ENCODE measurements at regions not wholly inside any gene's neighbourhood (a gene's known extent, or its start where the extent isn't known, plus 50 kb on each side); places are given as distances from the start of the nearest gene placed in this dataset.

DNA sequence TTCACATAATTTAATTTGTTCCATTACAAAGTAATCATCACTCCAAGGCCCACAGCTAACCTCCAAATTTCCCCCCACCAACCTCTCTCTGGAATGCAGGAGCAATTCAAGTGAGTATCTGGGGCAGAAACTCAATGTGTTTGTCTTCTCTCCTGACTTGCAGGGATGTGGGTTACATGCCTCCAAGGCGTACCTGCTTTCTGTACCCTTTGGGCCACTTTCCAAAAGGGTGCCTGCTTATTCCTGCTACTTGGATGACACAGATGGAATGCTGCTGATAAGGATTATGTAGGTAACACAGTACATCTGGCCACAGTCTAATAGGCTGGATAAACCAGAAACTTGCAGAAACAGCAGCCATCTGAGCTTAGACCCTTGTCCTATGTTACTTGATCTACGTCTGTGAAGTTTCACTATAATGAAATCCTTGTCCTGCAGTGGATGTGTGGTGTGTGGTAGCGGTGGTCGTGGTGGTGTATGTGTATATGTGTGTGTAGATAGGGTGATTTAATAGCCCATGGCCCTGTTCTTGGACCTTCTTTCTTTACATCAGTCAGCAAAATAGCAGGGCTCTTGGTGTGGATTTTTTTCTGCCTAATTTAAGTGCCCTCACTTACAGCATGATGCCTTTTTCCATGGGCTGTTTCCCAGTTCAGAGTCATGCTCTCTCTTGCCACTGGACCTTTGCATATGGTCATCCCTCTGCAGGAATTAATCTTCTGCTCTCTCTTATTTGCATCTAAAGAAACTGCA, 175.9 kb downstream of the ZDHHC21 start:
- DNase-seq = no peak

DNA sequence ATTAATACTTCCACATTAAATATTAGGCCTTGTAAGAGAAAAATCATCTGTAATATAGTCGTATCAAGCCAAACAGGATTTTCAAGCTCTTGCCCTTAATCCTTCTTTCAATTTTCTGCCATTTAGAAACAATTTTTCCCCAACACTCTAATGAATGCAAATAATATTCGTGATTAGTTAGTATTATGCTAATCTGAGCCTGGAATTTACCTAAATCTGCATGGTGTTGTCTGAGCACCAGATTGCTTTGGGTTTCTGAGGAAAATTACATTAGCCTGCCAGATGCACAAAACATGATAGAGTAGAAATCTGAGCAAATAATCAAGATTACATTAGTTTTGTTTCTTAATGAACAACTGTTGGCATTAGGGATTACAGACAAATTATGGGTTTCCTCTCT, 176.6 kb downstream of the ZDHHC21 start:
- DNase-seq = no peak

DNA sequence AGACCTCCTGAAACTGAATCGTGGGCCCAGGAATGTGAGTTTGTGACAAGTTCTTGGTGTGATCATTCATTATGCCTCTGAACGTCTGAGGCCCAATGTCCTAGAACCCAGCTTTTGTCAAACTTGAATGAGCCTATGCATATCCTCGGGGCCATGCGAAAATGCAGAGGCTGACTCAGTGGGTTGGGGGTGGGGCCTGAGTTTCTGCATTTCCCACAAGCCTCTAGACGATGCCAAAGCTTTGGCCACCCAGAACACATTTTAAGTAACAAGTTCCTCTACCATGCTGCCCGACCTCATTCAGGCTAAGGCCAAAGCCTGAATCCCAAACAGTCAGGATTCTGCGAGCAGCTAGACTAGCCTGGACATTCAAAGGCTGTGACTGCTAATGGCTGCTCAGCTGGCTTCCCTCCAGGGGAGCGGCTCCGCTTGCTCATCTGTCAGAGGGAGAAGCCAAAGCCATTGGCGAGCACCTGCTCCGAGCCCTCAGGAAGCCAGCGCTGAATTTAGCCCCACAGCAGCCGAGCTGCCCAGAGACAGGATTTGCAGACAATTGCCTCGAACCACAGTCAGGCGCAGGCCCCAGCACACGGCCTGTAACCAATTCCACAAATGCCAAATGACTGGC, 177.5 kb downstream of the ZDHHC21 start:
- no peak for DNase-seq

DNA sequence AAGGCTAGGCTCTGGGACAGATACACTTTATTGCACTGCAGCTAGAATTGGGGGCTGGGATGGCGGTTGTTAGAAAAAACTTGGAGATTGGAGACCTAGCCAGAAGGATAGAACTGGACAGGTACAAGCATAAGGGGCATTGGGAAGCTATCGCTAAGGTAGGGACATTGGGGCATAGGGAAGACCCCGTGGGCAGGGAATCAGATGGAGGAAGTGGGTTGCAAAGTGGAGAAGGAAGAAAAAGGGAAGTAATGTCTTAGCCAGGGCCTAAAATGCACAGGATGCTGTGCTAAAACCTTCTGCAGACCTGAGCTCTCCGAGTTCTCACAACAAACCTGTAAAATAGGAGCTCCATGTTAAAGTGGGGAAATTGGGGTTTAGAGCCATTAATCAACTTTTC, 178.2 kb downstream of the ZDHHC21 start:
- DNase-seq = no peak

DNA sequence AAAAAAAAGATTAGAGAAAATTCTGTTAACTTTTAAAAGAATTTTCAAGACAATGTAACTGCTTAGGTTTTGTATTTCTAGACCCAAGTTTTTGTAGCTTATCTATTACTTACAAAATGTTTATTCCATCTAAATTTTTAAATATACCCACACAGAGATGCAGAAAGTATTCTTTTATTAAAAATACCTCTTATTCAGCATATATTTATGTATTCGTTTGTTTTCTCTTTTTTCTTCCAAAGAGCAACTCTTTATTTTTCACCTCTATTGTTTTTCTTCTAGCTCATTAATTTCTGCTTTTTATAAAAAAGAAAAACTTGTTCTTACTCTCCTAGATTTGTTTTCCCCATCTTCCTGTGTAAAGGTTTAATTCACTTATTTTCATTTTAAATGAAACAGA, 180.3 kb downstream of the ZDHHC21 start:
- no peak for DNase-seq

DNA sequence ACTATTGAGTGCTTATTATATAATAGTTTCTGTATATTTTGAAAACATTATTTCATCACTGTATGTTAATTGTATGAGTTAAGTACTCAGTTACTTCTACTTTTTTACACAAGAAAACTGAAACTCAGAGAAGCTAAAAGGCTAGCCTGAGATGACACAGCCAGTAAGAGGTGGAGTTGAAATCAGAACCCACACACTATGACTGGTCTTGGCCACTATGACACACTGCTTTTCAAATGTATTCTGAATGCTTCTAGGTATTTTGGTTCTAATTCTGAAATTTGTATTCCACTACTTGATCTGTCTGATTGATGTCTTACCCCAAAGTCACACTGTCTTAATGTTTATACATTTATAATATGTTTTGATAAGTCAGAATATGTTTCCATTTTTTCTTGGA, 181.8 kb downstream of the ZDHHC21 start:
- DNase-seq = no peak

DNA sequence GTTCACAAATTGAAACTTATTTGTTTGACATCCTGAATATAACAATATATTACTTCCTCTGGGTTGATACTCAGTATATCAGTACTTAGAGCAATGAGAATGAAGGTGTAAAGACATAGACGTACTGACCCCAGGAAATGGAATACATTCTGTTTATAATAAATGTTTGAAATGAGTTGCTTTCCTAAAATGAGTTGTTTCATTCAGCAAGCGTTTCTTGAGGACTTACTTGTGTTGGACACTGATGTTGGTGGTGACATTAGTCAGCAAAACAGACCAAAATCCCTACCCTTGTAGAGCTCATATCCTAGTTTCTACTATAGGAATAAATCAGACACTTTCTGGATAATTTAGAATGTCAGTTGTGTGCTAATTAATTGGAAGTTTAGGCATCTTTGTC, 184.3 kb downstream of the ZDHHC21 start:
- DNase-seq = no peak

DNA sequence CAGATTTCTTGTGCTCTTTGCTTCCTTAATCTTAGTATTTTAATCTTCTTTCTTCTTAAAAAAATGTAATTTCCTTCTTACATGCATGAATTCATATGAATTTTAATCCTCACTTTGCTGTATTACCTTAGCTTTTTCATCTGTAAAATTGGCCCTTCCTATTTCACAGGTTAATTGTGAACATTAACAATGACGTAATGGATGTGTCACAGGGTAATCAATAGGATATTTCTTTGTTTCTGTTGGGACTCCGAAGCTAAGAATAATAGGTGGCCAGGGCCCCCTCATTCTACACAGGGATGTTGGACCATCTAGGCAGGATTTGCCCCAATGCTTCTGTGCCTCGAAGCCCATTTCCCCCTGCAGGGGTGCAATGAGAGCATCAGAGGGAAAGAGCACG, 187.4 kb upstream of the NFIB start:
- DNase-seq = no peak

DNA sequence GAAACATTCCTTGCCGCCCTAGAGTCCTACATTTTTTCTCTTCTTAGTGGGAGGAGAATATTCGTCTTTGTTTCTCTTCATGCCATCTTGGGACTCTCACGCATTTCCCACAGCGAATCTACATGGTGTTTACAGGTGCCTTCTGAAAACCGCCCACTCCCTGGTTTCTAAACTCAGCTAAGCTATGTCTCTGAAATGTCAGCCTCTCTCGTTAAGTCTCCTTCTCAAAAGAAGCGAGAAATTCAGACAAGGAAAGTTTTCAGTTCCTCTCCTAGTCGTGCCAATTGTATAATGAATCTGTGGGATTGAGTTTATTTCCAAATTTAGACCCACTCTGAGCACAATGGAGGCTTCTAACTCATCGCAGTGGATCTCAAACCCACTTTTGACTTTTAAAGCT, 186.8 kb upstream of the NFIB start:
- DNase-seq = no peak

DNA sequence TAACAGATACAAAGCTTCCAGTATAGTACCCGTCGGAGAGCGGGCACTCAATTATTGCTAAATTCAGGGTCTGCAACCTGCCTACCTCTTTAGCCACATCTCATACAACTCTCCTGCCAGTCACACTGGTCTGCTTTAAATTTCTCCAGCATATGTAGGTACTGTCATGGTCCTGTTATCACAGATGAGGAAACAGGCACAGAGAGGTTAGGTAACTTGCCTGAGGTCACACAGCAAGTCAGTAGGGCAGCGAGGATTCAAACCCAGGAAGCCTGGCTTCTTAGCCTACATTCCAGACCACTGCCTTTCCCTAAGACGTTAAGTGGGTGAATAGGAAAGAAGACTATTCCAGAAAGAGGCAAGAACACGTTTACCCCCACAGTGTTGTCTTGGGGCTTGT, 186.0 kb upstream of the NFIB start:
- no peak for DNase-seq

DNA sequence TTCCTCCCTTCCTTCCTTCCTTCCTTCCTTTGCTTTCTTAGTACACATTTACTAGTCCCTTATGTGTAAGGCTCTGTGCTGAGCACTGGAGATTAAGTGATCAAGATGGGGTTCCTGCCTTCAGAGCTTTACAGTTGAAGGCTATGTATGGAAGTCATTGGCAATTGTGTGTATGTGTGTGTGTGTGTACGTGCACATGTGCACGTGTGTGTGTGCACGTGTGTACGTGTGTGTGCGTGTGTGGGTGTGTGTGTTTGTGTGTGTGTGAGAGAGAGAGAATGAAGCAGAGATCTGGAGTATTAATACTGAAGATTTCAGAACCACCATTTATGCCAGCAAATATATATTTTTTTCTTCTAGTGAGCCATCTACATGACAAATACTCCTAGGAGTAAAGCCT, 184.9 kb upstream of the NFIB start:
- DNase-seq = no peak

DNA sequence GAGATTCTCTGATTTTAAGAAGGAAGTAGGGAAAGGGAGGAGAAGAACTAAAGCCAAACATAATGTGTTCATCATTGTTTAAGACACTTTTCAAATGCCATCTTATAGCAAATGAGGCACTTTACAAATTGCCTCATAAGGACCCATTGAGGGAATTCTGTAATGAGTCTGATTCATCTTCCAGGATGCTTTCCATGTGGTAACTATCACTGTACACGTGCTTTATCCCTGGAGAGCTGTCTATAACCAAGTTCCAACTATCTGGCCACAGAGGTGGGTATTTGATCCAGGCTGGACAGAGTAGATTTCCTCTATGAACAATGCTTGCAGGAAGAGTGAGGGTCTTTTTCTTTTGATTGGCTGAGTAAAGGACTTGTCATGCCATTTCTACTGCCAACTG, 183.5 kb upstream of the NFIB start:
- DNase-seq = no peak

DNA sequence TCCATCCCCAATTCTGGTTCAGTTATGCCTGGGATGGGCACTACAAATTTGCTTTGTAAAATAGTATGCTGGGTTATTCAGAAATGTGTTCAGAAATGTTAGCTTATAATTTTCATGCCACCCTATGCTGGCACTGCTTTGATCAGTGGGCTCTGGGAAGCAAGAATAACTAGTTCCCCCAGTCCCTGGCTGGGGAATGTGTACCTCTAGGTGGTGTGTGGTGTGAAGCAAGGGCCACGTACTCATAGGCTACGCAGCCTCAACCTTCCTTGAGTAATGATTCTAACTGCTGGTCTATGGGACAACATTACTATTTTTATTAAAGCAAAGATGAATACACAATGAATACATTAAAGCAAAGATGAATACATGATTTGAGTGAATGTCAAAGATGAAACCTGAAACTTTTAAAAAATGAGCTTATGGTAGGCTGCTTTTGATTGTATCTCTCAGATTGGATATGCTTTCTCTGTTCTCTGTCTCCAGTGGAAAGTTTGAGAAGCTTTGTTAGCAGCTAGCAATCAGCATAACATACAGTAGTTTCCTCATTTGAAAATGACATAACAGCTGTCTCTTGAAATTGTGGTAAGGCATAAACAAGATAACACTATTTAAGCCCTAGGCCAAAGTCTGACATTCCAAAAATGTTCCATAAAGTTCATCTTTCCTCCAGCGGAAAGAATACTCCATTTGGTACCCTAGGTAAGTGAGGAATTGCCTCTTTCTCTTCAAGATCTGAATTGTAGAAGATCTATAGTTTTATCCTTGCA, 174.7 kb upstream of the NFIB start:
- DNase-seq = no peak

DNA sequence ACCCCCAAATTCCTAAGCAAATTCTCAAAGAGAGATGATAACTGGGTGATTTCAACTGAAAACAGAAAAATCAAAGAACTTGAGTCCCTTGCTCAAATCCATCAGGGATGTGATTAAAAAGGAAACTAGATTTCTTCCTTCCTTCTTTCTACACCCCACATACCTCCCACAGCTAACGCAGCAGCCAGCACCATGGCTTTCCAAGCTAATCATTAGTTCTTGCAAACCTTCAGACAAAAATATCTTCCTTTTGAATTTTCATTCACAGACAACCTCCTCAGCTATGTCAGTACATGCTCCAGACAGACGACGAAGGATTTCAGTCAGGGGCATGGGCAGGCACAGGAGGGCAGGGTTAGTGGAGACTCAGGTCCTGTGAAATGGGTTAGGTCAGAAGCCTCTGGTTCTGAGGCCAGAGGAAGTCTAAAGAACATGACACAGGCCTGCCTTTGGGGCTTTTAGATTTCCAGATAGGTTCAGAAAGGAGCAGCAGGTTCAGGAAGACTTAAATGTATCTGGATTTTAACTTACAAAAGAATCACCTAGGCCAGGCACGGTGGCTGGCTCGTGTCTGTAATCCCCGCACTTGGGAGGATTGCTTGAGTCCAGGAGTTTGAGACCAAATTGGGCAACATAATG, 173.7 kb upstream of the NFIB start:
- no peak for DNase-seq

DNA sequence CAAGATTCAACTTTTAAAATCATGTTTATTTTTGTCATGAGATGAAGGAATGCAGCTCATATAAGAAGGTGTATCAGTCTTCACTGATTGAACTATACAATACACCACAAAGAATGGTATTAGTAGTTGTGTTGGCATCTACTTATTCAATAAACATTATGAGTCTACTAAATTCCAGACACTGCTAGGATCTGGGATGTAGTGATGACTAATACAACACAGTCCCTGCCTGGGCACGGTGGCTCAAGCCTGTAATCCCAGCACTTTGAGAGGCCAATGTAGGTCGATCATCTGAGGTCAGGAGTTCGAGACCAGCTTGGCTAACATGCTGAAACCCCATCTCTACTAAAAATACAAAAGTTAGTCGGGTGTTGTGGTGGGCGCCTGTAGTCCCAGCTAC, 171.4 kb upstream of the NFIB start:
- DNase-seq = no peak

DNA sequence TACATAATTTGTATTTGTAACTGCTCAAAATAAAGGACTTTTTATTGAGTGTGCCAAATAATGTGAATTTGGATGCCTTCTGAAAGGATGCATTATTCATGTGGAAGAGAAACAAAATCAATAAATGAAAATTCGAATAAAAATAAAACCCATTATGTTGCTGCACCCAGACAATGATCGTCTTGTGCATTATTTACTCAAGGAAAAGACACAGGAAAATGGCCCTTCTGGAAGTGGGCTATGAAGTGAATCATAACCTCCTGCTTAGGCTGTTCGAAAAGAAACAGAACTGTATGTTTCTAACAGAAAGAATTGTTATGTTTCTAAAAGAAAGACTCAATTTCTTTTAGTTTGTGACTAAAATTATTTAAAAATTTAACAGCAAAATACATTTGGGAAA, 168.9 kb upstream of the NFIB start:
- DNase-seq = no peak

DNA sequence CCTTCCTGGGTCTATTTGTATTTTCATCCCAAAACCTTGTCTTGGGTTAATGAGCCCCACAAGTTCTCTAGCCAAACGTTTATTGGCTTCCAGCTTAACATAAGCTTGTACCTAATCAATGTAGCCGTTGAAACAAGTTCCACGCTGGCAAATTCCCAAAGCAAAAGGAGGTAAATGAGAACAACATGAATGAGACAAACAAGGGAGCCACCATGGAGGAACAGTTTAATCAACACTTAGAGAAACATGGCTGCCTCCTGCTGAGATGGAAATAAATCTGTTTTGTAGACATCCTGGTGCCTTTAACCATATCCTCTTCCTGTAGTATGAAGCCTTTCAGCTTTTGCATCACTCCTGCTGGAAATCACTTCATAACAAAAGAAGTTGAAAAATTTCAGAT, 166.6 kb upstream of the NFIB start:
- DNase-seq = no peak

DNA sequence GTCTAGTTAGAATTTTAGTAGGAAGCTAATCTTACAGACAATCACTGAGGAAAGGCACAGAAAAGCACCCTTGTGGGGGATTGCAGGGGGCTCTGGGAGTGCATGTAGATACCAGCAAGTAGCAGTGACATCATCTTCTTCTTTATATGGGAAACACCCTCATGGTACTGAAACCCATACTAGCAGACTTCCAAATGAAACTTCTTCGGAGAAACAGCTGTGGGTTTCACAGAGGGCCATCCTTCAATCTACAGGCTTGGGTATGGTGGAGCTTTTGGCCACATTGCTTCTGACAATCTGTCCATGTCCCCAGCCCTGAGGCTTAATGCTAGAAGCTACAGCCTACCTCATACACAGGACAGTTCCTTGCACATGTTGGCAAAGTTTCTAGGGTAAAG, 165.2 kb upstream of the NFIB start:
- DNase-seq = no peak

DNA sequence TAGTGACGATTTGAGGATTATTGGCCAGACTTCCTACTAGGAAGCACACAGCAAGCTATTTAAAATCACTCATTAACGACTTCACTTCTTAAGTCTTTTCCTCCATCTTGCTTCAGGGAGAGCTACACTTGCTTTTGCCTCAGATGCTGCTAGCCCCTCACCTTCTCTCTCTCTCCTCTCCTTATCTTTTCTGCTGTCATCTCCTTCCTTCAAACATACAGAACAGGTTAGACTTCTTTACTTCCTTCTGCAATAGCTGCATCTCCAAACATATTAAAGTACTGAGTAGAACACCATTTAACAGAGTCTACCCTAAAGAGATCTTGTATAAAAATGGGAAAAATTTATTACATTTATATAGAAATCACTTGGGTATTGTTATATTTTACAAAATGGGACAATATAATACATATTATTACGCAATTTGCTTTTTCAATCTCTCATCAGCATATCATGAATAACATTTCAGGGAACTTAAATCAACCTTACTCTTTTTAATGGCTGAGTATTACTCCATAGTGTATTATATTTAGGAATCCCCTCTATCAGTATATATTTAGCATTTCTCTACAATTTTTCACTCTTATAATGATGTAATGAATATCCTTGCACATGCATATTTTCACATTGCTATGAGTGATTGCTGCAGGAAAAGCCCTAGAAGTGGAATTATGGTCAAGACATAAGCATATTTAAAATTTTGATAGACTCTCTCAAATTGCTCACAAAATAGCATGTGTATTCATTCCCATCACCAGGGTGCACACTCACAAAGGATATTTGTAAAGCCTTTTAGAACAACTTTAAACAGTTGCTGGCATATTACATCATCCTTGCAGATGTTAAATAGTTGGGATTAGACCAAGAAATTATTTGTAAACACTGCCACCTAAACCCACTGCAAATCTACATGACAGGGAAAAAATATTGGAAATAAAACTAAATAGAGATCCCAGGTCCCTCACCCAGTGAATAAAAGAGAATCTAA, 164.5 kb upstream of the NFIB start:
- no peak for DNase-seq

DNA sequence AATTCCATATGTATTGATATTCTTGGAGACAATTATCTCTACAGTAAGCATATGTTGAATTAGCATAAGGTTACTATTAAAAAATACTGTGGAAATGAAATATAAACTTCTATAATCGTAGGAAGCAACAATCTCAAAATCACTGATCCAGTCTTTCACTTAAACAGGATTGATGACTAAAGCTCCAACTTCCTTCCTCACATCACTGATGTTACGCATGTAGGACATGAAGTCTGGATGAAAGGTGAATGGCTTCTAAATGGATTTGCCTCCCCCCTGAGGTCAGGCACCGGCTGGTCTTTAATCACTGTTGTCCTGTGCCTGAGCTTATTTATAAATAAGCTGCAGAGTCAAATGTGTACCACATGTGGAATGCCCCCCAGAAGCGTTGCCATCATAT, 157.1 kb upstream of the NFIB start:
- no peak for DNase-seq

DNA sequence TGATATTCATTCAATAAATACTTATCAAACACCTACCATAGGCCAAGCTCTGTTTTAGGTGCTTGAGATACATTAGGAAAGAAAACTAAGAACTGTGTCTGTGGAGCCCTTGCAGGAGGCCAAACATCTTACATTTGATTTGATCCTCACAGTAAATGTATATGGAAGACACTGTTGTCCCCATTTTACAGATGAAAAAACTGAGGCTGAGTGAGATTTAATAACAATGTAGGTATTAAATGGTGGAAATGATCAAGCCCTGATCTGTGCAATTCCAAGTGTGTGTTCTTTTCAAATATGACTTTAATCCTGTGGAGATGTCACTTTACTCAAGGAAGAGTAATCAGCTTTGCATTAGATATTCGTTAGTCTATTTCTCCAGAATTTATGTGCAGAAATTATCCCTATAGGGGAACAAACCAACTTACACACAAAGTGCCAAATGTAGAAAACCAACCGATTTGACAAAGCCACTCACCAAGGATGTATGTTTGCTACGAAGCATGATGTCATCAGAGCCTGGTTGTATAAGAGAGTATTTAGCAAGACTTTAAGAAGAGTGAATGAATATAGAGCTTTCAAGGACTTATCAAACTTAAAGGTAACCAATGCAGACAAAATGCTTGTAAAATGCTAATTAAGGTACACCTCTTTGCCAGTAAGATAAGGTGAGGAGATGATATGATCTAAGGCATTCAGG, 153.9 kb upstream of the NFIB start:
- DNase-seq = no peak

DNA sequence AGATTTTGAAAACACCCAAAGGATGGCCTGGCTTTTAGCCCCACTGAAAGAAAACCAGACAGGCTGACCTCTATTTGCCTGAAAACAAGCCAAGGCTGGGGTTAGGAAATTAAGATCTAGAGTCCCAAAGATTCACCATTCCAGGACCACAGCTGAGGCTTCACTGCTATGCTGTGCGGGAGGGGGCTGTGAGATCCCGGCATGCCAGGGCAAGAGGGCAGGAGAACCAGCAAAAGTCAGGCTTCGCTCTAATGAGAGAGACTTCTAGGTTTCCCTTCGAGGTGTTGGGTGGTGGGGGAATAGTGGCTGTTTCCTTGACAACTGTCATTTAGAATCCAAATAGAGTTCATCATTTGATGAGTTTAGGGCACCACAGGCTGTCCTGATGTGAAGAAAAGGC, 152.9 kb upstream of the NFIB start:
- no peak for DNase-seq

Measured in hippocampal formation (tissue), 2 donors.